Activated CD8-positive, alpha-beta memory T cell treated with anti-CD3 and anti-CD28 coated beads, Interleukin-2, amount 50 U/mL, for 1 hour (primary cell): ENCODE measurements at regions not wholly inside any gene's neighbourhood (a gene's known extent, or its start where the extent isn't known, plus 50 kb on each side); places are given as distances from the start of the nearest gene placed in this dataset.

Experiments used
- DNase-seq: peaks from one replicate; pipeline ENCODE4 v3.0.0-alpha.2; 2020; ENCODE audit errors: extremely low read depth

DNA sequence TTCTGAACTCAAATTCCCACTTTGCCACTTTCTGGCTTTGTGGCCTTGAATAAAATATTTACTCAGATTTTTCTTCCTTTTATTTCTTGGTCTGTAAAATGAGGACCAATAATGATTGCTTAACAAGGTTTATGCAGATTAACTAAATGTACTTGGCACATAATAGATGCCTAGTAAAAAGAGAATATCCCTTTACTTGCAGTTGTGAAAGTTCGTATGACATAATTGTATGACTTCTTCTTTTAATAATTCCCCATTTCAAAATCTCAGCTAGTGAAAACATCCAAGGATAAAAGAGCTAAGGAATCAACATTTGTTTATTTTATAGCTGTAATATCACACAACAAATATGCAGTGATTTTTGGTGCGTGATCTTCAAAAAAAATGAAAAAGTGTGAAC is 215.6 kb upstream of the ATP2B1 start:
- DNase-seq = no peak

DNA sequence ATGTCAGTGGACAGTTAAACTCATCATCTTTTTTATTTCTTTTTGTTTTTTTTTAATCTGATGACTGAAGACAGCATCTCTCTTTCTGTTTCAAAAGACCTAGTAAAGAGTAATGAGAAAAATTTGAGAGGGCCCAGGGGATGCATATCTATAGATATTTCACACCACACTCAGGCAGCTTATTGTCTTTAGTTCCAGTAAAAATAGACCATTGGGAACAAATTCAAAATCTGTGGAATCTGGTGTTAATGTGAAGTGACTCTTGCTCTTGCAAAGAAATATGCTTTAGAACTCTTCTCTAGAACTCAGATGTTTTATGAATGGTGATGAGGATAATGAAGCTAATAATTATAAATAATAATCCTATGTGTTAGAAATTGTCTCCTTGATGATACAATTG is 214.5 kb upstream of the ATP2B1 start:
- no peak for DNase-seq

GRCh38 chr12:89920866-89921265 is 212.2 kb upstream of the ATP2B1 start:
- DNase-seq = no peak

- DNase-seq = no peak
Observed at GRCh38 chr12:89919241-89919906, 210.7 kb upstream of the ATP2B1 start.

DNA sequence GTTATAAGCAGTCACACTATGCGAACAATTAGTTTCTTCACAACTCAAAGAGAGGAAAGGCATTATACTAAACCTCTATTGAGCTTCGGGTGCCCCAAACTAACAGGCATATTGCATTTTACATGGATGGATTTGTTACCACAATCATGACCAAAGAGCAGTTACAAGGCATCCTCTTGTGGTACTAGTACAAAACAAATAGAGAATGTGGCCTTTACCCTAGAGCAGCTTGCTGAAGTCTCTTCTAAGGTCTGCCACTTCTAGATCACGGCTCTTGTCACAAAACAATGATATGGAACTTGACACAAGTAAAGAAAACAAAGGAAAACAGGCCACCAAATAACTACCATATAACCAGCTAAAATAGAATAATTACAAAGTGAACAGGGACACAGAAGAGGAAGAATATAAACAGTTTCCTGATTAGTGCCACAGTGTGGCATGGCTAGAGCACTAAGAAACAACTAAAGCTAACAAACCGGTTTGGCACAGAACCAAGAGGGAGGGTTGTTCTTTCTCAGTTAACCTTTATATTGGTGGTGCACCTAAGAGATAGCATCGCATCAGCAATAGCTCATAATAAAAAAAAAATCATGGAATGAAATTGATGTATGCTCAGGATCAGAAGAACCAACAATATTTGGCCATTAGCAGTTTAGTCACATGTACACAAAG is 209.7 kb upstream of the ATP2B1 start:
- no peak for DNase-seq

GRCh38 chr12:89909753-89910152 is 201.1 kb upstream of the ATP2B1 start:
- no peak for DNase-seq

- DNase-seq = no peak
Observed at GRCh38 chr12:89907659-89908058, 199.0 kb upstream of the ATP2B1 start.

DNA sequence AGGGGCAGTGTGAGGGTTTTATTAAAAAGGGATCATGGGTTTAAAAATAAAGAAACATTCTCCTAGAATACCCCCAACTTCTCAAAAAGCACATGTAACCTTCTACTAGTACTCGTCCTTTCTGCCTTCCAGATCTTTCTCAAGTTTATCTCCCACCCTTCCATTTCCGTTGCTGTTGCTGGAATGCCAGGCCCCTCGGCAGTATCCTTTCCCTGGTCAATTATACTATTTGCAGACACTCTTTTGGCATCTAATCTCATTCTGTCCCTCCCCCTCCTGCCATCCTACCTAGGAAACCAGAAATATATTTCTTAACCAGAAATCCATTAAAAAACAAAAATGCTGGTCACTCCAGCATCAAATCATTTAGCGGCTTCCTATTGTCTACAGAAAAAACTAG is 198.2 kb upstream of the ATP2B1 start:
- DNase-seq = no peak

- DNase-seq = no peak
Observed at GRCh38 chr12:89906178-89906577, 197.5 kb upstream of the ATP2B1 start.

DNA sequence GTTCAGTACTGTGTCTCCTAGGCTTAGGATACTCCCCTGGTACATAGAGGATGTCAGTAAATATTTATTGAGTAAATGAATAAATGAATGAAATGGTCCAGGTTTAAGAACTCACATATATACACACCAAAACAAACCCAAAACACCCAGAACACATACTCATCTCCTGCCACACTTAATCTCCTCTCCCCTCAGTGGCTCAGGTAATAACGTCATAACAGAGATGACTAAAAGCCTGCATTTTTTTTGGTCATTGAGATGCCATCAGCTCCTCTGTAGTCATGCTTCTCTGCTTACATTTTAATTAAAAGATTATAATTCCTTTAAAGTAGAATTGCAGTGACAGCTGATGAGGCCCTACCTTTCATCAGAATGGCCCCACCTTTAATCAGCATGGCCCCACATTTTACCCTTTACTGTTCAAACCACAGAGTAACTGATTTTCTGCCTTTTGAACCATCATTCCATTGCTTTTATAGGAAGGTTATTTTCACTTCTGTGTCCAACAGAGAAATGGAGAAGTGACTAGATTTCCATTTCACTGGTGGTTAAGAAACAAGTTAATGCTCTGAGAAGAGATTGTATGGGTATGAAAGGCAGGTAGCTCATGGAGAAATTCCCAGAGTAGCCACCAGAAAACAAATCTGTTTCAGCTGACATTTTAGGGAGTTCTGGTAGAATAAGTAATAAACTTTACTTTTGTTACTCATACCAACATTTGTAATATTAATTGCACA is 193.4 kb upstream of the ATP2B1 start:
- no peak for DNase-seq

DNA sequence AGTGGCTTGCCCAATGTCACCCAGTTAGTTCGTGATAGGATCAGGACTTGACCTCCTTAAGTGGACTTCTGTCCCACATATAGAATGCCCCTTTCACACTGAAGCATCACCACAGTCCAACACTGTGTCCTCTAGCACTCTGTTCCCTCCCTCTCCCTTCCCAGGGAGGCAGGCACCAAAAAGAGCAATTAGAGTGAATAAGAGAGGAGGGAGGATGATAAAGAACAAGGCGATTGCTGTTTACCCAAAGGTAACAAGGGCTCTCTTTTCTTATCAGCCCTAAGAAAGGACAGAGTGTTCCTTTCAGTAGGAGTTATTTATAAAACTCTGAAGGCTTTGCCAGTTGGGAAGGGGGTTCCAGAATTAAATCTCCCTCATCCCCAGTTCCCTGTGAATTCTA is 192.7 kb upstream of the ATP2B1 start:
- DNase-seq = no peak

DNA sequence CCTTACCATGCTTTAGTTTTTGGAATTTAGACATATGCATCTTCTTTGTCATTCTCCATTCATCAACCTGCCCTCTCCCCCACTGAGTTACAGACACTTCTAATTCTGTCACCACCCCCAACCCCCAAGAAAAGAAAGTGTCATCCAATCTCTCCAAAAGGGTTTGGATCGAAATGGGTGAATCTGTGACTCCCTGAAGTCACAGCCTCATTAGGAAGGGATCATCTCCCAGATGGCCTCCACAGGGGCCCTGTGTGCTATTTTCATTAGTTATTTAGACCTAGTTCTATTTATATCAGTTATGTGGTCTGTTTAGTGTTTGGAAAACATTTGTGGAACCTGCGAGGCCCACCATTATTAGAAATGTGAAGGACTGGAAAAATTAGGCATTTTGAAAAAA is 191.0 kb upstream of the ATP2B1 start:
- no peak for DNase-seq

DNA sequence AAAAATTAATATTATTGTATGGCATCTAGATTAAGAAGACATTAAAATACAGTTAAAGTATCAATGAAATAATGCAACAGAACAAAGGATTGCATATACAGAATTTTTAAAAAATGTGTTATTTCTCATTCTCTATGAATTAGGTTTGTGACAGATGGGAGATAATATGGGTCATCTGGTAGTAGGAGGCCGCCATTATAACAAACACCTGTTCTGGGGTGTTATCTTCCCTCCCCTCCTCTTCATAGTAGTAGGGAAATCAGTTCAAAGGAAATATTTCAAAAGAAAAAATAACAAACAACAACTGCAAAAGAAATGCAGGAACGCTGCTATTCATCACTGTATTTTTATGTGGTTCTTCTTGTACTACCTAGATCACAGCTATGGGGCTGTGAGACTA is 187.0 kb upstream of the ATP2B1 start:
- DNase-seq = no peak

DNA sequence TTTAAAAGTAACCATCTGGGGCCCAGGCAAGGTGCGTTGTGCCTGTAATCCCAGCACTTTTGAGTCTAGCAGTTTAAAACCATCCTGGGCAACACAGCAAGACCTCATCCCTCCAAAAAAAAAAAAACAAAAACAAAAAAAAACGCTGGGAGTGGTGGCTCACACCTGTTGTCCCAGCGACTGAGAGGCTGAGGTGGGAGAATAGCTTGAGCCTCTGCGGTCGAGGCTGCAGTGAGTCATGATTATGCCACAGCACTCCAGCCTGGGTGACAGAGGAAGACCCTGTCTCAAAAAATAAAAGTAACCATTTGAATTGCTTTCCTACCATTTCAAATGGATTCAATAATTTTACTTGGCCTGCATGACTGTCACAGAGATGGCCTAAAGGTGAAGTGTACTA is 186.5 kb upstream of the ATP2B1 start:
- no peak for DNase-seq

DNA sequence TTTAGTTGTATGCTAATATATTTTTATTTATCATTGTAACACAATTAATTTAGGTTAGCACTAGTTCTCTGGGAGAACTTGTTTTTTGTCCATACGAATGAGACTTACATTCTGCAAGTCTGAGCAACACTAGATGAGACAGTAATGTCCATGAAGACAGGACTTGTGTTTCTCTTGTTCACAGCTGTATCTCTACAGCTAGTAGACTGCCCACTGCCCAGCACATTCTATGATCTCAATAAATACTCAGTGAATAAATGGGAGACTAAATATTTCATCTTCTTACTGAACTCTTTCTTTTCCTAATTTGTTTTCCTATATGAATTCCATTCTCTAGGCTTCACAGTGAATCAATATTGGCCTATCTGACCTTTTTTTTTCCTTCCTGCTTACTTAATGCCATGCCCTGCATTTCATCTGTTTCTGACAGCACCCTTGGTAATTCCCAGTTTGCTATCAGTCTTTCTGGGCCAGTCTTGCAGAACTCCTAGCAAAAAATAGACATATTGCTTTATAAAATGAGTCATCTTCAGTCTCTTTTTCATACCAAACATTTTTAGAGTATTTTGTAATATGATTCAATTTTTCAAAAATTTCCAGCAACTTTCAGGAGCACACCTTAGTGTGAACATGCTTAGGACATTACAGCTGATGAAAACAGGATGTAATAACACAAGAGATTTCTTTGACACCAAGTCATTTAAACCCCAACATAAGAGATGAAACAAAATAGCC is 185.5 kb upstream of the ATP2B1 start:
- no peak for DNase-seq

GRCh38 chr12:89892436-89892835 is 183.8 kb upstream of the ATP2B1 start:
- no peak for DNase-seq

DNA sequence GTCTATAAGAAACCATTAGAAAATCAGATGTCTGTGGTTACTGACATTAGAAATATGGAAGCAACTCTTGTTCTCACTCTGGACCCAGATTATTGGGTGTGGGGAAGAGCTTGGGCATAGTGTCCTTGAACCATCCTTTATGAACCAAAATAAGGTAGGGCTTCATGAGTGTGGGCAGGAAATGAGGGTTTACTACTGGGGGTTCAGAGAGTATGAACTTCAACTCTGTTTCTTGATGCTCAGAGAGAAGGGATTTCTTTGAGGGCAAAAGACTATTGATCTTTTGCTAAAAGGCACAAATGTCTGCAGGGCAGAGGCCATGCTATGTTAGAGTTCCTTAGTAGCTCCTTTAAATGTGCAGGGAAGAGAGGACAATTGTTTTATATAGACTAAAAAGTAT is 183.3 kb upstream of the ATP2B1 start:
- no peak for DNase-seq

DNA sequence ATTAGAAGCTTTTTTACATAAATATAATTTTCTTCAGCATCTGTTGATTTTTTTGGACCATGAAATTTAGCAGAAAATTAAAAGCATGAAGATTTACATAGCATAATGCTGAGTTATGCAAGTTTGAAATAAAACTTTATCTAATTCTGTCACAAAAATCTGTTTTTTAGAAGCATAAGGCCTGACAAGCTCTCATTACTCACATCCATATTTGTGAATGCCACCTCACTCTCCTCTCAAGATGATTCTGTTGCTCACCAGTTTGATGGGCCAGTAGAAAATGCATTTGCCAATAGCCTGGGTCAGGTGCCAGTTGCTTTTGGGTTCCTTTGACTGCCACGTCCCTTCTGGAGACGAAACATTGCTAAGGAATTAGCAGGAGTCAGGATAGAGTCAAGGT is 181.5 kb upstream of the ATP2B1 start:
- no peak for DNase-seq

GRCh38 chr12:89889062-89889461 is 180.4 kb upstream of the ATP2B1 start:
- no peak for DNase-seq

DNA sequence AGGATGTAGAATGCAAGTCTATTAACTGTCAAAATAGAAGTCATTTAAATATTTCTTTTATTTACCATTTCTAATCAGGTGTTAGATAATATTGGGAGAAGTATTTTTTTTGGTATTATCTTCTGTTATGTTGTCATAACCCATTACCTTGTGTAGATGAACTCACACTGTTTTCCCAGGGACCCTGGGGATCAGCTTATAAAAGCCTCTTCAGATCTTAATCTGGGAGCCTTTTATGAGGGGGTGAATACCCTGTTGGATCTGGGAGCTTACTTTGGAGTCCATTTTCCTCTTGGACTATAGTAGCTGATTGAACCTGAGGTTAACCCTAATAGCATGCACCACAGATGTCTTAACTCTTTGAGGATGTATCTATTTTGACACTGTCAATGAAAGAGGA is 176.3 kb upstream of the ATP2B1 start:
- no peak for DNase-seq

GRCh38 chr12:89884416-89884898 is 175.8 kb upstream of the ATP2B1 start:
- DNase-seq = no peak

DNA sequence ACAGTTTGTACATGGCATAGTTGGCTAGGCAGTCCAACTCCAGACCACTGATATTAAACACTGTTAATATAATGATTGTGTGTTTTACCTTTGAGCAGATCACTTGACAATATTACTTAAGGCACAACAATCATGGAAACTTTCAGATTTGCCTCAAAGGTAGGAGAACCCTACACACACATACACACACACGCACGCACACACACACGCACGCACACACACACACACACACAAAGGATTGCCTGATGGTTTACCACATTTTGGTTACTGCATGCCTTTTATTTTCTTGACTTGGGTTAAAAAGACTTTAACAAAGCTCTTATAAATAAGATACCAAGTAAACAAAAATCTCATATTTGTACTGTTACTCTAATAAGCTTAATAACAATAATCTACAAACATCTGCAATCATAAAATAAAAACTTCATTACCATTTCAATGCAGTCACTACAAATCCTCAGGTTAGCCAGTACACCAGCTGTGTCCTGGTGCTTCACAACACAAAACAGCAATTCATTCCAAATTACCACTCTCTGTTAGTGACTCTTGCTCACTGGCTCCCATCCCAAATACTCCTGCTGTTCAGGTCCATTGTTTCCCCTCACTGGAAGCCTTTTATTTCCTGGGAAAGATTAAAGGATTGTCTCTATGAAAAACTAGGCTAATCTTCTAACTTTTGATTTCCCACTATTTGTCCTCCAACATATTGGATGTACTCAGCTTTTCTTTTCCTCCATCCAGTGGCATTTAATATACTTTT is 175.2 kb upstream of the ATP2B1 start:
- no peak for DNase-seq
